ENCODE measurements at regions not wholly inside any gene's neighbourhood (a gene's known extent, or its start where the extent isn't known, plus 50 kb on each side); places are given as distances from the start of the nearest gene placed in this dataset.

DNA sequence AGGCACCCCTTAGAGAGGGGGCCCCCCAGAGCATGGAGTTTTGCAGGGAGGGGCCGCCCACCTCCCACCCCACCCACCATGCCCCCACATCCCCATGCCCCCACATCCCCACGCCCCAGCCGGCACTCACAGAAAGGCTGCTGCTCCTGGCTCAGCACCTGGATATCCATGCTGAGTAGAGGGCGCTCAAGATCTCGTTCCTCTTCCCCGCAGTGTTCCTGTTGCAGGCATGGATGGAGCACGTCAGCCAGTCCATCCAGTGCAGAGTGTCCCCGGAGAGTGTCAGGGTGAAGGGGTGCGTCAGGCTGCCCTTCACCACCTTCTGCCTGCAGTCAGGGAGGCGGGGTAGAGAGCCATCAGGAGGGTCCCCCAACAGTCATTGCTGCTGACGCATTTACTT is 156.2 kb downstream of the CRYBB2 start:
- no peak for TF ChIP-seq CTCF (IDR thresholded peaks at IDR 0.05)
- TF ChIP-seq POLR2A (IDR thresholded peaks at IDR 0.05), result no peak

All from gastroesophageal sphincter (tissue), 3 donors.